HG02970 (cell line): ENCODE measurements at regions not wholly inside any gene's neighbourhood (a gene's known extent, or its start where the extent isn't known, plus 50 kb on each side); places are given as distances from the start of the nearest gene placed in this dataset.
"Not testable (repeated sequence)": the region's sequence is repeated elsewhere in the genome, so short reads cannot be mapped to it uniquely, and the experiment has no call there.

Source experiments
- ATAC-seq: cut with Tn5 transposase; IDR thresholded peaks from one replicate; pipeline ENCODE4 v1.9.1; 2021; ENCODE audit warnings: mild to moderate bottlenecking, moderate library complexity, moderate number of reproducible peaks; ENCODE audit not compliant: unreplicated experiment, low FRiP score

DNA sequence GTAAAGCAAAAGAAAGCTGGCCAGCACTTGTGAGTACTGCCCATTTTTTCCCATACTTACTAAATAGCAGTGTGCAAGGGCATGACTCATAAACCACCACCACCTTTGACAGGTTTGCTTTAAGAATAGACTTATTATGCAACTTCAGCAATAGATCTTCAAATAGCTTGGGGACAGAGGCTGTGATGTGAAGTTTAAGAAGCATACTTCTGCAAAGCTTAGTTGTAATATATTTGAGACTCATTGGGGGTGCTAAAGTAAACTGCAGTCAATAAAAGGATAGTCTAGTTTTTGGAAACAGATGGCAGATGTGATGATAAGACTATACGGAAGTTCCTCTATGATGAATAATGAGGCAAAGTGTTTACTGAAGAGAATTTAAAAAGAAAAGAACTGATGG, 210.0 kb downstream of the PLA2G4A start:
- no peak for ATAC-seq

DNA sequence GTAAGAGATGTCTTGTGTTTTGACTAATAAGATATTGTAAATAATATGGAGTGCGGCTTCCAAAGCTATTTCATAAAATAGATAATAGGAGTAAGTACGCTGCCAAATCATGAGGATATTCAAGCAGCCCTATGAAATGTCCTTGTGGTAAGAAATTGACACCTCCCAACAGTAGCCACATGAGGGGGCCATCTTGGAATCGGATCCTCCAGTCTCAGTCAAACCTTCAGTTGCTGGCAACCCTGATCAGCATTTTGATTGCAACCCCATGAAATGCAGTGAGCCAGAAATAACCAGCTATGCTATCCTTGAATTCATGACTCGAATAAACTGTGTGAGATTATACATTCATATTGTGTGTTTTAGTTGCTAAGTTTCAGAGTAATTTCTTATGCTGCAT, 212.4 kb downstream of the PLA2G4A start:
- no peak for ATAC-seq

DNA sequence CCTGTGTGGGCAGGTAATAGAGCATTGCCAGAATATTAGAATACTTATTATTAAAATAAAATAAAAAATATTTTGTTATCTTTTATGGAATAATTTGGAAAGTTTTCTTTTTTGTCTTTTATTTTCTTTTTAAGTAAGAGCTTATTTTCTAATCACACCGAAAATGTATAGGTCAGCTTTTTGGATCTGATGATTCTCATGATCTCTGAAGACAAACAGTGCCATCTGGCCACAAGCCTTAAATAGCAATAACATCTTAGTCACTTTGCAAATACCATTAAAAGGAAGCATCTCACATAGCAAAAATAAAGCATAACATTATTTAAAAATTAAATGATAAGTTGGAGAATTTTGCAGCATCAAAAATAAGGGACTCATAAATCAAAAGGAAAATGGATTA, 213.8 kb downstream of the PLA2G4A start:
- no peak for ATAC-seq

- not testable (repeated sequence) for ATAC-seq
Measured at GRCh38 chr1:187043433-187043832, 214.7 kb downstream of the PLA2G4A start.

DNA sequence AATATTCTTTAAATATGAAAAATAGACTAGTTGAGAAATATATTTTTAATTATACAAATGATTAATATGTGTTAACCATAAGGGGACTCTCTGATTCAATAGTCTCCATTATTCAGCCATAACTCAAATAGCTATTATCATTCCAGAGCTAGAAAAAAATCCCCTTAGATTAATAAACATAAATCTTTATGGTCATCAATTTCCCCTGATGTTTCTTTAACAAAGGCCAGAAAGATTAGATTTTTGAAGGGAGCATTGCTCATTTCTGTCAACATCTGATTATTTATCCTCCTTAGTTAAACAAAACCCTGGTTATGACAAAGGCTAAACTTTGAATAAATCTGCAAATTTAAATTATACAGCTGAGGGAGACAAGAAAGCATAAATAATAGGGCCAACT, 215.7 kb downstream of the PLA2G4A start:
- no peak for ATAC-seq

DNA sequence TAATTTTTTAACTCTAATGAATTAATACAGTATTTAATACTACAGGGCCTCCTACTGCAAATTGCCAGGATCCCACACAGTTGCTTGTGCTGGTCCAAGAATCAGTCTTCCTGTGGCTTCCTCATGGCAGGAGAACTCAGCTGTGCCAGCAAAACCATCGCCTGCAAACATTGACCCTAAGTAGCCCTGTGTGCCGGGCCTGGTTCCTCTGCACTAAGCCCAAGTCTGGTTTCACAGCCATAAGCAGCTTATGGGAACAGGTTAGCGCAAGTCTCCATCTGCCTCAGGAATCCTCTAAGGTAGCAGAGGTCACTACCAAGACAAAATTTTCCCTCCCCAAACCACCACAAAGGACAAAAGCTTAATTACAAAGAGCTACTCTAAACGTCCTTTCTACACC, 216.6 kb downstream of the PLA2G4A start:
- no peak for ATAC-seq

DNA sequence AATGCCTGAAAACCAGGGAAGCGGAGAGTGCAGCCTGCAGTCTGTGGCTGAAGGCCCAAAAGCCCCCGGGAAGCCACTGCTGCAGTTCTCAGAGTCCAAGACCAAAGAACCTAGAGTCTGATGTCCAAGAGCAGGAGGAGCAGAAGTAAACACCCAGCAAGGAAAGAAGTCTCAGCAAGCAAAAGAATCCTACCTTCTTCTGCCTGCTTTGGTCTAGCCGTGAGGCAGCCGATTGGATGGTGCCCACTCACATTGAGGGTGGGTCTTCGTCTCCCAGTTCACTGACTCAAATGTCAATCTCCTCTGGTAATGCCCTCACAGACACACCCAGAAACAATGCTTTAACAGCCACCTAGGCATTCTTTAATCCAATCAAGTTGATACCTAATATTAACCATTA, 217.5 kb downstream of the PLA2G4A start:
- ATAC-seq: no peak

DNA sequence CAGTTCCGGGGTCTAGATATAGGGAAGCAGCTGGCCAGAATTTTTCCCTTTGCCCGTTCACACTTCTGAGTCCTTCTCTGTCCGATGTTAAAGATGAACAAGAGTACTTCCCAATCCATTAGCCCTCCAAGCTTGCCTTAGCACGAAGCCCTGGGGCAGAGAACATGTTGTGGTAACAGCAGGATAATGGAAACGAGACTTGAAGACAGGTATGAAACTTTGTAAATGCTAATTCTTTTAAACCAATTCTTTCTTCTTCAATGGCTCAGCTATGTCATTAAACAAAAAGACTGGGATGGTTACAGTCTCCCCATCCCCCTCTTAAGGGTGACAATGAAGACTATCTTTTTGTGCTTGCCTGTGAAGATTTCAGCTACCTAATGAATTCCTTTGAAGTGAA, 218.5 kb downstream of the PLA2G4A start:
- no peak for ATAC-seq

GRCh38 chr1:187051618-187052232, 223.0 kb downstream of the PLA2G4A start:
- peak; percentile 63 for ATAC-seq

- no peak for ATAC-seq
Measured at GRCh38 chr1:187053876-187054275, 225.1 kb downstream of the PLA2G4A start.

DNA sequence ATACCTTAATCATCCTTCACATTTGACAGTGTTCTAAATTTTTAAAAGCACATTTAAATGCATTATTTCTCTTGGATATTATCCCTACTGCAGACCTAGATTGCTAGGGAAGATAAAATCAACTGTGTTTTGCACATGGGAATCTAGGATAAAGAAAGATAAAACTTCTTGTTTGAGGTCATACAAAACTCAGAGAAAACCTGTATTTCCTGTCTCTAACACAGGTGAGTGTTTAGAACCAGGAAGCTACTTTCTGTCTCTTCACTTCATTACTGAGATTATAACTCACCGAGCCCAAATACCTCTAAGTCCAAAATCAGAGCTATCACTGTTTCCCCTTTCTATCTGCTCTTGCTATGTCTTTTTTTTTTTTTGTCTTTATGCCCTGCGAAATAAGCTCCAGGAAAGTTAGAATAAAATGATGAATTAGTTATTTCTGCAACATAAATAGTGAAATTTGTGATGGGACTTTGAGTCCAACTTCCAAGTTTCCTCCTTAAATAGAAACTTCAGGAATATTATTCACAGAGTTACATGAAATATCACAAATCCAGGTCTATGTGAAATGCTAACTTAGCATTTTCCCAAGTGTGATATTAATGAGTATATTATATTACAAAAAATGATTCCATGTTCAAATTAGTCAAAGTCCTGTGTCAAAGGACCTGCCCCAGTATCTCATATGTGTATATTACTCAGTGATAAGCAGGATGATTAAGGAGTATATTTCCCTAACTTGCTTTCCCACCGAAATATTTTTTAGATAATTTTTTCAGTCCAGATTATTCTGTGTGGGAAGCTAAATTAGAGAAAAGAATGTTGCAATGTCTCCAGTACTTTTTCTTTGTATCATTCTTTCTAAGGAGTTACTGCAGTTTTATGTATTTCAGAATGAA, 226.4 kb downstream of the PLA2G4A start:
- no peak for ATAC-seq

GRCh38 chr1:187063271-187063670, 234.5 kb downstream of the PLA2G4A start:
- no peak for ATAC-seq

DNA sequence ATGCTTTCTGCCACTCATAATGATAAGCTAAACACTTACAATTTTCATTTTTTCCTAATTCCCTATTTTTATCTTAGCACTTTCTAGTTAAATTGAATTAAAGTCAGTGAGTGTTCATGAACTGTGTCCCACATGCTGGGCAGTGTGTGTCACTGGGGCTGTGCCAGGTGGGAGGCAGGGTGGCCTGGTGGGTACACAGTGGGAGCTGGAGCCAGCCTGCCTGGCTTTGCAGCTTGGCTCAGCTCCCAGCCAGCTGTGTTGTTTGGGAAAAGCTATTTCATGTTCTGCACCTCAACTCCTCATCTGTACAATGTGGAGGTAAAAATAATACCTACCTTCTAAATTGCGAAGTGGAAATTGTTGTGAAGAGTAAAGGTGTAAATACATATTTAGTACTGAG, 238.4 kb downstream of the PLA2G4A start:
- no peak for ATAC-seq

- no peak for ATAC-seq
Measured at GRCh38 chr1:187070076-187070475, 241.3 kb downstream of the PLA2G4A start.

GRCh38 chr1:187072262-187073034, 243.7 kb downstream of the PLA2G4A start:
- peak; percentile 54 for ATAC-seq

DNA sequence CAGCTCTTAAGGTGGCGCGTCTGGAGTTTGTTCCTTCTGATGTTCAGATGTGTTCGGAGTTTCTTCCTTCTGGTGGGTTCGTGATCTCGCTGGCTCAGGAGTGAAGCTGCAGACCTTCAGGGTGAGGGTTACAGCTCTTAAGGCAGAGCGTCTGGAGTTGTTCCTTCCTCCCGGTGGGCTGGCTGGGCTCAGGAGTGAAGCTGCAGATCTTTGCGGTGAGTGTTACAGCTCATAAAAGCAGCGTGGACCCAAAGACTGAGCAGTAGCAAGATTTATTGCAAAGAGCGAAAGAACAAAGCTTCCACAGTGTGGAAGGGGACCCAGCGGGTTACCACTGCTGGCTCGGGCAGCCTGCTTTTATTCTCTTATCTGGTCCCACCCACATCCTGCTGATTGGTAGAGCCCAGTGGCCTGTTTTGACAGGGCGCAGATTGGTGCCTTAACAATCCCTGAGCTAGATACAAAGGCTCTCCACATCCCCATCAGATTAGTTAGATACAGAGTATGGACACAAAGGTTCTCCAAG, 244.3 kb downstream of the PLA2G4A start:
- ATAC-seq: peak; percentile 11

GRCh38 chr1:187073634-187074245, 245.0 kb downstream of the PLA2G4A start:
- not testable (repeated sequence) for ATAC-seq

DNA sequence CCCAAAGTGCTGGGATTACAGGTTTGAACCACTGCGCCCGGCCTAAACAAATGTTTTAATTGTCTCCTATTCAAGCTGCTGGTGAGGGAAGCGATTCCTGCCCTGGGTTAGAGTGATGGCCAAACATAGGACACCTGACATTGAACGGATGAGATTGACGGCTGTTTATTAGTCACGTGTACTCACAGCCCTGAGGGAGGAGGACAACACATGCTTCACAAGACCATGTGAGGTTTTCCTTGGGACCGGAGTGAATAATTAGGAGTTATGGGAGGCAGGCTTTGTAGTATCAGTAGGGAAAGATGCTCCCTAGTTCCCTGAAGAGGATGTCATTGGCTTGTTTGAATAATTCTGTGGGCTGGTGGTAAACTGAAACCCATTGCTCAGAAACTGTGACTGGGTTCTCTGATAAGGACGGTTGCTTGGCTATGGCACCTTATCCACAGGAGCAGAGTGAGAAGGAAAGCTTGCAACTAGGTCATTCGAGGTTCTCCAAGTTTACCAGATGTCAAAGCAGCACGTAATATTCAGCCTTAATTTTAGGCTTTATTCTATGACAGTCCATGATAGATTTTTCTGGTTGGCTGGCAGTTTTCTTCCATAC, 245.8 kb downstream of the PLA2G4A start:
- no peak for ATAC-seq

DNA sequence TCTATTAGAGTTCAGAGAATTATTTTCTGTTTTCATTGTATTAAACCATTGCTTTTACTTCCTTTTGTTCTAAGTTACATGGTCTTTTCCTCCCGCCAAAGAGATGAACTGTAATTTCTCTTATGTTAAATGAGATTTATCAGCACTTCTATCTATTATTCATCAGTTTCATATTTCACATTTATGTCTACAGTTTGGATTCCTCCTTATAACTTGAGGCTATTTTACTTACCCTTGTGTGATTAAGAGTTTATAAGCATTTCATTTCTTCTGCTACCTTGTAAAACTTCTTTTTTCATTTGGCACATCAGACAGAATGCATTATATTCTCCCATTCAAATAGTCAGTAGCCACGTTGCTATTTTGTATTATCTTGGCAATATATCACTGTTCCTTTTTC, 248.2 kb downstream of the PLA2G4A start:
- no peak for ATAC-seq

DNA sequence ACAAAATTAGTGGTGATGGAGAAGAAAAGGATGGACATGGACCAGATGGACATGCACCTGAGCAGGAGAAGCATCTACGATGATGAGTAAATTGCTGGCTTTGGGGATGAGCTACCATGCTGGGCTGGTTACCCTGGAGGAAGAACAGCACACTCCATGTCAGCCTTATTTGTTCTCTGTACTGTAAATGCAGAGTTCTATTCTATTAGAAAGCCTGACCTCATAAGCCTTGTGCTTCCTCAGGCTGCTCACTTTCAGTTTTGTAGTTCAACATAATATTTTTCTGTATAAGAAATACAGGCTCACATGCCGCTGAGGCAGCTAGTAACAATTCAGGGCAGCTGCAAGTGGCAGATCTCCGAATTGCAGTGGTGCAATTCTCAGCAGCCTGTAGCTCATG, 249.6 kb downstream of the PLA2G4A start:
- no peak for ATAC-seq
